HL-60 (cell line): ENCODE measurements at regions not wholly inside any gene's neighbourhood (a gene's known extent, or its start where the extent isn't known, plus 50 kb on each side); places are given as distances from the start of the nearest gene placed in this dataset.

Source experiments
- CTCF ChIP-seq: IDR thresholded peaks from one replicate; pipeline ENCODE4 v1.5.1; 2011; ENCODE audit warnings: low read length, control low read depth, inconsistent platforms; ENCODE audit not compliant: insufficient read depth
- GABPA ChIP-seq: IDR thresholded peaks from 2 replicates; pipeline ENCODE4 v1.6.1; 2012; ENCODE audit warnings: low read depth
- POLR2AphosphoS5 ChIP-seq: IDR thresholded peaks from 2 replicates; pipeline ENCODE4 v1.6.1; 2012; ENCODE audit warnings: low read depth
- REST ChIP-seq: IDR thresholded peaks from 2 replicates; pipeline ENCODE4 v1.6.1; 2012; ENCODE audit warnings: low read depth; ENCODE audit not compliant: insufficient replicate concordance
- SPI1 ChIP-seq: IDR thresholded peaks from 2 replicates; pipeline ENCODE4 v1.6.1; 2012; ENCODE audit warnings: low read depth, mild to moderate bottlenecking, borderline replicate concordance

GRCh38 chr2:6590442-6590841, 275.3 kb downstream of the CMPK2 start:
- TF ChIP-seq CTCF (no peak), POLR2AphosphoS5 (no peak), GABPA (no peak), REST (no peak), SPI1 (no peak)
